Liver (tissue), 8 donors: ENCODE measurements at regions not wholly inside any gene's neighbourhood (a gene's known extent, or its start where the extent isn't known, plus 50 kb on each side); places are given as distances from the start of the nearest gene placed in this dataset.

ENCODE experiments used
- DNase-seq: peaks from one replicate; pipeline ENCODE4 v3.0.0-alpha.2; 2017; ENCODE audit warnings: low spot score
- H3K27ac ChIP-seq, 2 donors: one replicate each; pipeline ENCODE4 v1.7.0; 2013; ENCODE audit warnings: inconsistent platforms in 2 of 2, low read length in 2 of 2, control low read depth in 1 of 2, low read depth in 1 of 2, mild to moderate bottlenecking in 1 of 2
- H3K27me3 ChIP-seq, 4 donors: one replicate each; pipeline versions ENCODE4 v1.6.1 to v1.7.0; 2013; ENCODE audit warnings: low read length in 3 of 4, inconsistent platforms in 1 of 4, mild to moderate bottlenecking in 1 of 4, moderate library complexity in 1 of 4; ENCODE audit not compliant: control insufficient read depth in 4 of 4, insufficient read depth in 4 of 4
- H3K36me3 ChIP-seq, 4 donors: one replicate each; pipeline versions ENCODE4 v1.6.1 to v1.7.0; 2013; ENCODE audit warnings: low read length in 3 of 4, mild to moderate bottlenecking in 3 of 4, low read depth in 1 of 4, moderate library complexity in 1 of 4; ENCODE audit not compliant: control insufficient read depth in 4 of 4, insufficient read depth in 3 of 4
- H3K4me1 ChIP-seq, 4 donors: one replicate each; pipeline versions ENCODE4 v1.6.1 to v1.7.0; 2013; ENCODE audit warnings: low read length in 3 of 4, mild to moderate bottlenecking in 3 of 4, moderate library complexity in 1 of 4; ENCODE audit not compliant: control insufficient read depth in 4 of 4, insufficient read depth in 4 of 4
- H3K4me3 ChIP-seq, 3 donors: one replicate each; pipeline versions ENCODE4 v1.6.1 to v1.7.0; 2013; ENCODE audit warnings: low read length in 3 of 3, control low read depth in 1 of 3, low read depth in 1 of 3, mild to moderate bottlenecking in 1 of 3
- H3K9ac ChIP-seq, 2 donors: one replicate each; pipeline ENCODE4 v1.7.0; 2013; ENCODE audit warnings: low read length in 2 of 2, mild to moderate bottlenecking in 2 of 2, moderate library complexity in 2 of 2, control low read depth in 1 of 2, low read depth in 1 of 2
- H3K9me3 ChIP-seq, 4 donors: one replicate each; pipeline versions ENCODE4 v1.6.1 to v1.7.0; 2013; ENCODE audit warnings: low read length in 3 of 4; ENCODE audit not compliant: control insufficient read depth in 4 of 4
- EGR1 ChIP-seq, 2 donors: IDR thresholded peaks; 2 replicates each; pipeline ENCODE4 v1.6.1; 2016 to 2018; ENCODE audit warnings: antibody characterized with exemption in 2 of 2, low read depth in 2 of 2
- FOXA1 ChIP-seq: IDR thresholded peaks from 2 replicates; pipeline ENCODE4 v1.6.1; 2016; ENCODE audit warnings: antibody characterized with exemption
- FOXA2 ChIP-seq: IDR thresholded peaks from 2 replicates; pipeline ENCODE4 v1.6.1; 2016; ENCODE audit warnings: antibody characterized with exemption
- GABPA ChIP-seq, 2 donors: IDR thresholded peaks in 1 of 2; conservative IDR thresholded peaks in 1 of 2; 2 replicates each; pipeline ENCODE4 v1.6.1; 2016; ENCODE audit warnings: antibody characterized with exemption in 2 of 2, mild to moderate bottlenecking in 1 of 2, moderate library complexity in 1 of 2
- HNF4A ChIP-seq, 2 donors: conservative IDR thresholded peaks; 2 replicates each; pipeline ENCODE4 v1.6.1; 2016; ENCODE audit warnings: antibody characterized with exemption in 2 of 2, mild to moderate bottlenecking in 2 of 2
- HNF4G ChIP-seq: IDR thresholded peaks from 2 replicates; pipeline ENCODE4 v1.6.1; 2016; ENCODE audit warnings: antibody characterized with exemption
- JUND ChIP-seq, 2 donors: IDR thresholded peaks; 2 replicates each; pipeline ENCODE4 v1.6.1; 2016; ENCODE audit warnings: antibody characterized with exemption in 2 of 2
- NR2F2 ChIP-seq: IDR thresholded peaks from 2 replicates; pipeline ENCODE4 v1.6.1; 2016; ENCODE audit warnings: antibody characterized with exemption
- RAD21 ChIP-seq, 2 donors: IDR thresholded peaks; 2 replicates each; pipeline ENCODE4 v1.6.1; 2016; ENCODE audit warnings: antibody characterized with exemption in 2 of 2, mild to moderate bottlenecking in 2 of 2
- RXRA ChIP-seq, 2 donors: IDR thresholded peaks; 2 replicates each; pipeline ENCODE4 v1.6.1; 2017 to 2018; ENCODE audit warnings: antibody characterized with exemption in 2 of 2, mild to moderate bottlenecking in 1 of 2
- SP1 ChIP-seq: IDR thresholded peaks from 2 replicates; pipeline ENCODE4 v1.6.1; 2018; ENCODE audit warnings: antibody characterized with exemption, mild to moderate bottlenecking
- TAF1 ChIP-seq: conservative IDR thresholded peaks from 2 replicates; pipeline ENCODE4 v1.6.1; 2016; ENCODE audit warnings: antibody characterized with exemption, mild to moderate bottlenecking
- YY1 ChIP-seq: IDR thresholded peaks from 2 replicates; pipeline ENCODE4 v1.6.1; 2016; ENCODE audit warnings: antibody characterized with exemption, mild to moderate bottlenecking
- WGBS: extraction: QIAGEN DNeasy Blood & Tissue Kit; methylation state at CpG from one replicate; pipeline ENCODE4 v1.1.7; 2013; 5-methylcytosine and 5-hydroxymethylcytosine counted together
- TF ChIP-seq, protein P1 (sequence below): IDR thresholded peaks from 2 replicates; pipeline ENCODE4 v1.6.1; 2016; ENCODE audit warnings: antibody characterized with exemption
- TF ChIP-seq, protein P2 (sequence below): IDR thresholded peaks from 2 replicates; pipeline ENCODE4 v1.6.1; 2016; ENCODE audit warnings: antibody characterized with exemption, mild to moderate bottlenecking
- TF ChIP-seq, protein P3 (sequence below): IDR thresholded peaks from 2 replicates; pipeline ENCODE4 v1.6.1; 2016; ENCODE audit warnings: antibody characterized with exemption
- TF ChIP-seq, protein P4 (sequence below): fragments of 150-350 bp; IDR thresholded peaks from 2 replicates; pipeline ENCODE4 v1.5.1; 2017; ENCODE audit warnings: improper control_type of control experiment, low read depth, low read length; ENCODE audit not compliant: missing input control
- TF ChIP-seq, protein P5 (sequence below): IDR thresholded peaks from 2 replicates; pipeline ENCODE4 v1.6.1; 2016; ENCODE audit warnings: antibody characterized with exemption
- donor health status: healthy.
- donor health status: healthy.
- donor health status: healthy.
- donor health status: healthy.
- donor health status: healthy.

DNA sequence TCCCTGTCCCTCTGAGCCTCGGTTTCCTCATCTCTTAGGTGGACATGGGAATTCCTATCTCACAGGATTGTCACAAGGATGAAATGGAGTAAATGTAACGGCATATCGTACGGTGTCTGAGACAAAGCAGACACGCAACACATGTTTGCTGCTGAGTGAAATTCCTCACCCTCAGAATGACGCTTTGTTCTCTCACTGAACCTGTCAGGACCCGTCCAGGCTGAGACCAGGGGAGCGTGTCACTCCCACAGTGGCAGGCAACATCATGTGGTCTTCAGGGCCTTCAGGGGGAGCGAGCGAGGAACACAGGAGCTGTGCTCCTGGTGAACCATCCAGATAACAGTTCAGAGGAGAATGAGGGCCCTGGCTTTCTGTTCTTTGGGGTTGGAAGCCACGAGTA, 74.2 kb downstream of the TOMM20 start:
- WGBS: 98% methylated on average over 11 of the region's 11 CpGs
- no peak overlapping the region for H3K27ac ChIP-seq
- no peak for TF ChIP-seq HNF4G
- TF ChIP-seq HNF4A (conservative IDR thresholded peaks at IDR 0.05): no peak
- no peak for TF ChIP-seq FOXA2
- TF ChIP-seq SP1: no peak
- no peak for TF ChIP-seq GABPA (IDR thresholded peaks at IDR 0.05 in 1 of 2, conservative IDR thresholded peaks at IDR 0.05 in 1 of 2)
- TF ChIP-seq, protein P1, sequence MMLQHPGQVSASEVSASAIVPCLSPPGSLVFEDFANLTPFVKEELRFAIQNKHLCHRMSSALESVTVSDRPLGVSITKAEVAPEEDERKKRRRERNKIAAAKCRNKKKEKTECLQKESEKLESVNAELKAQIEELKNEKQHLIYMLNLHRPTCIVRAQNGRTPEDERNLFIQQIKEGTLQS: no peak
- no peak for TF ChIP-seq NR2F2
- TF ChIP-seq RAD21 (IDR thresholded peaks at IDR 0.05): no peak
- no peak for TF ChIP-seq FOXA1
- TF ChIP-seq, protein P2, sequence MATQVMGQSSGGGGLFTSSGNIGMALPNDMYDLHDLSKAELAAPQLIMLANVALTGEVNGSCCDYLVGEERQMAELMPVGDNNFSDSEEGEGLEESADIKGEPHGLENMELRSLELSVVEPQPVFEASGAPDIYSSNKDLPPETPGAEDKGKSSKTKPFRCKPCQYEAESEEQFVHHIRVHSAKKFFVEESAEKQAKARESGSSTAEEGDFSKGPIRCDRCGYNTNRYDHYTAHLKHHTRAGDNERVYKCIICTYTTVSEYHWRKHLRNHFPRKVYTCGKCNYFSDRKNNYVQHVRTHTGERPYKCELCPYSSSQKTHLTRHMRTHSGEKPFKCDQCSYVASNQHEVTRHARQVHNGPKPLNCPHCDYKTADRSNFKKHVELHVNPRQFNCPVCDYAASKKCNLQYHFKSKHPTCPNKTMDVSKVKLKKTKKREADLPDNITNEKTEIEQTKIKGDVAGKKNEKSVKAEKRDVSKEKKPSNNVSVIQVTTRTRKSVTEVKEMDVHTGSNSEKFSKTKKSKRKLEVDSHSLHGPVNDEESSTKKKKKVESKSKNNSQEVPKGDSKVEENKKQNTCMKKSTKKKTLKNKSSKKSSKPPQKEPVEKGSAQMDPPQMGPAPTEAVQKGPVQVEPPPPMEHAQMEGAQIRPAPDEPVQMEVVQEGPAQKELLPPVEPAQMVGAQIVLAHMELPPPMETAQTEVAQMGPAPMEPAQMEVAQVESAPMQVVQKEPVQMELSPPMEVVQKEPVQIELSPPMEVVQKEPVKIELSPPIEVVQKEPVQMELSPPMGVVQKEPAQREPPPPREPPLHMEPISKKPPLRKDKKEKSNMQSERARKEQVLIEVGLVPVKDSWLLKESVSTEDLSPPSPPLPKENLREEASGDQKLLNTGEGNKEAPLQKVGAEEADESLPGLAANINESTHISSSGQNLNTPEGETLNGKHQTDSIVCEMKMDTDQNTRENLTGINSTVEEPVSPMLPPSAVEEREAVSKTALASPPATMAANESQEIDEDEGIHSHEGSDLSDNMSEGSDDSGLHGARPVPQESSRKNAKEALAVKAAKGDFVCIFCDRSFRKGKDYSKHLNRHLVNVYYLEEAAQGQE: no peak
- TF ChIP-seq, protein P3, sequence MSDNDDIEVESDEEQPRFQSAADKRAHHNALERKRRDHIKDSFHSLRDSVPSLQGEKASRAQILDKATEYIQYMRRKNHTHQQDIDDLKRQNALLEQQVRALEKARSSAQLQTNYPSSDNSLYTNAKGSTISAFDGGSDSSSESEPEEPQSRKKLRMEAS: no peak
- no peak for TF ChIP-seq RXRA (IDR thresholded peaks at IDR 0.05)
- TF ChIP-seq, protein P4, sequence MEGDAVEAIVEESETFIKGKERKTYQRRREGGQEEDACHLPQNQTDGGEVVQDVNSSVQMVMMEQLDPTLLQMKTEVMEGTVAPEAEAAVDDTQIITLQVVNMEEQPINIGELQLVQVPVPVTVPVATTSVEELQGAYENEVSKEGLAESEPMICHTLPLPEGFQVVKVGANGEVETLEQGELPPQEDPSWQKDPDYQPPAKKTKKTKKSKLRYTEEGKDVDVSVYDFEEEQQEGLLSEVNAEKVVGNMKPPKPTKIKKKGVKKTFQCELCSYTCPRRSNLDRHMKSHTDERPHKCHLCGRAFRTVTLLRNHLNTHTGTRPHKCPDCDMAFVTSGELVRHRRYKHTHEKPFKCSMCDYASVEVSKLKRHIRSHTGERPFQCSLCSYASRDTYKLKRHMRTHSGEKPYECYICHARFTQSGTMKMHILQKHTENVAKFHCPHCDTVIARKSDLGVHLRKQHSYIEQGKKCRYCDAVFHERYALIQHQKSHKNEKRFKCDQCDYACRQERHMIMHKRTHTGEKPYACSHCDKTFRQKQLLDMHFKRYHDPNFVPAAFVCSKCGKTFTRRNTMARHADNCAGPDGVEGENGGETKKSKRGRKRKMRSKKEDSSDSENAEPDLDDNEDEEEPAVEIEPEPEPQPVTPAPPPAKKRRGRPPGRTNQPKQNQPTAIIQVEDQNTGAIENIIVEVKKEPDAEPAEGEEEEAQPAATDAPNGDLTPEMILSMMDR: no peak
- no peak for TF ChIP-seq JUND (IDR thresholded peaks at IDR 0.05)
- TF ChIP-seq TAF1: no peak
- TF ChIP-seq, protein P5, sequence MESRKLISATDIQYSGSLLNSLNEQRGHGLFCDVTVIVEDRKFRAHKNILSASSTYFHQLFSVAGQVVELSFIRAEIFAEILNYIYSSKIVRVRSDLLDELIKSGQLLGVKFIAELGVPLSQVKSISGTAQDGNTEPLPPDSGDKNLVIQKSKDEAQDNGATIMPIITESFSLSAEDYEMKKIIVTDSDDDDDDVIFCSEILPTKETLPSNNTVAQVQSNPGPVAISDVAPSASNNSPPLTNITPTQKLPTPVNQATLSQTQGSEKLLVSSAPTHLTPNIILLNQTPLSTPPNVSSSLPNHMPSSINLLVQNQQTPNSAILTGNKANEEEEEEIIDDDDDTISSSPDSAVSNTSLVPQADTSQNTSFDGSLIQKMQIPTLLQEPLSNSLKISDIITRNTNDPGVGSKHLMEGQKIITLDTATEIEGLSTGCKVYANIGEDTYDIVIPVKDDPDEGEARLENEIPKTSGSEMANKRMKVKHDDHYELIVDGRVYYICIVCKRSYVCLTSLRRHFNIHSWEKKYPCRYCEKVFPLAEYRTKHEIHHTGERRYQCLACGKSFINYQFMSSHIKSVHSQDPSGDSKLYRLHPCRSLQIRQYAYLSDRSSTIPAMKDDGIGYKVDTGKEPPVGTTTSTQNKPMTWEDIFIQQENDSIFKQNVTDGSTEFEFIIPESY: no peak
- no peak for TF ChIP-seq YY1
- no peak for TF ChIP-seq EGR1 (IDR thresholded peaks at IDR 0.05; ENCODE audit: low read depth in 2 of 2)
- H3K4me3 ChIP-seq: no peak overlapping the region
- peaks cover 0 to 1% (median 0%) of the 10 kb centered on the region in 4 donors for H3K4me1 ChIP-seq
- H3K27me3 ChIP-seq: no peaks in the 10 kb centered on the region
- no peaks in the 10 kb centered on the region for H3K36me3 ChIP-seq
- H3K9me3 ChIP-seq: no peaks in the 10 kb centered on the region
- DNase-seq: no peak
- H3K9ac ChIP-seq: no peak overlapping the region
